GM12875 (cell line): ENCODE measurements at regions not wholly inside any gene's neighbourhood (a gene's known extent, or its start where the extent isn't known, plus 50 kb on each side); places are given as distances from the start of the nearest gene placed in this dataset.

Source experiments
- H3K4me3 ChIP-seq: one replicate; pipeline ENCODE4 v1.5.1; 2011; ENCODE audit warnings: low read depth, low read length, control low read depth
- CTCF ChIP-seq: IDR thresholded peaks from 2 replicates; pipeline ENCODE4 v1.5.1; 2011; ENCODE audit warnings: low read depth, mild to moderate bottlenecking, control low read depth, inconsistent platforms, low read length, moderate library complexity, borderline replicate concordance; ENCODE audit not compliant: insufficient read depth

DNA sequence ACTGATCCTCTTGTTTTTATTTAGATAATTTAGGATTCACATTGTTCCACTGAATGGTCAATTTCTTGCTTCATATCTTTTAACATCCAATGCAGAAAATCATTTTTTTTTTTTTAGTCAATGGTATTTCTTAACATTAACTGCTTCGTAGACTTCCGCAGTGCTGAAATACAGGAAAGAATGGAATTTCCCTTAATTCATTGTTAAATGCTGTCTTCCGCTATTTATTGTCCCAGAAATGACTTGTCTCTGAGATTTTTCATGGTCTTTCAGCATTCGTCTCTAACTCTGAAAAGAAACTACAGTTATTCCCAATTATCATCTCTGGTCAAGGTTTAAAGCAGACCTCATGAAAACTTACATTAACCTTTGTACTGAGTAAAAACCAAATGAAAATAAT lies 1029.1 kb upstream of the MANEA start:
- no peak for TF ChIP-seq CTCF
- H3K4me3 ChIP-seq, result no peak overlapping the region

- no peak for TF ChIP-seq CTCF
- no peak overlapping the region for H3K4me3 ChIP-seq
These were observed 1041.5 kb upstream of the MANEA start for GRCh38 chr6:94535798-94536197.

DNA sequence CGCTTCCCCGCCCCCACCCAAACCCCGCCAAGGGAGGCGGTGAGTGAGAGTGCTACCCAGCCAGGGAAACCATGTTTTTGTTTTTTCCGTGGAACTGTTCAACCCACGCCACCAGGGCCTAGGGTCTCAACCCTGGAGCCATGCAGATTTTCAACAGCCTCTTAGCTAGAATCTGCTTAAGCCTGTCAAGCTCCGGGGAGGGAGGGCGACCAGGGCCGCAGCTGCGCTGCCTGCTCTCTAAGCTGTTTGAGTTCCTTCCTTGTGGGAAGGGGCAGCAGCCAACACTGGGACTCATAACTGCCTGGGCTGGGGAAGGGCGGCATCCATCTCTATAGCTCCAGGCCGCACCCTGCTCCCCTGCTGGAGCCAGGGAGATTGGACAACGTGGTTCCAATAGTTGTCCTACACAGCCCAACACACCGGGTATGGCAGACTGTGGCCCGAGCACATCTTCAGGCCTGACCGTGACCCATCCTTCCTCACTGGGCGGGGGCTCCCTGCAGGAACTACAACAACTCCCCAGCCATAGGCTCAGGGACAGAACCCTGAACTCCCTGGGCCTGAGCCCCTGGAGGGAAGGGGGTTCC lies 1065.7 kb upstream of the MANEA start:
- no peak for TF ChIP-seq CTCF
- no peak overlapping the region for H3K4me3 ChIP-seq

GRCh38 chr6:94510877-94511276 lies 1066.5 kb upstream of the MANEA start:
- H3K4me3 ChIP-seq, result no peak overlapping the region
- no peak for TF ChIP-seq CTCF

DNA sequence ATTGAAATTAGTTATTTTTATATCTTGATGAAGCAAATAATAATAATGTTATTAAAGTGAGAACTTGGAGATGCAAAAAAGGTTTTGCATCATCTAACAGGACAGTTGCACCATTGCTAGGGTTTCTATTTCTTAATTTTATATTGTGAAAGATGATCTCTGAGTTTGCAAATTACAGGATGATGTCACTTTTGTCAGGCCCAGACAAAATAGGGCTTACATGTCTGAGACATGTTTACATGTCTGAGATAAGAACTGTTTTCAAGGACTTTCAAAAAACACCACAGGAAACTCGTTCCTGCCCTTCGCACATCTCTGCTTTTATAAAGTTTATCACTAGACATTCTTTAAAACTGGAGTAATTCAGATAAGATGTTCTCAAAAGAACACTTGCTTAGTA lies 1075.8 kb upstream of the MANEA start:
- no peak overlapping the region for H3K4me3 ChIP-seq

GRCh38 chr6:94498099-94498498 lies 1078.7 kb upstream of the EPHA7 start:
- TF ChIP-seq CTCF, result no peak
- H3K4me3 ChIP-seq, result no peak overlapping the region

More for the DNA sequence above, 1075.8 kb upstream of the MANEA start:
- TF ChIP-seq CTCF, result no peak

- TF ChIP-seq CTCF, result no peak
- H3K4me3 ChIP-seq, result no peak overlapping the region
These were observed 1075.1 kb upstream of the EPHA7 start for GRCh38 chr6:94494500-94494899.
